IMR-90 (cell line): ENCODE measurements at regions not wholly inside any gene's neighbourhood (a gene's known extent, or its start where the extent isn't known, plus 50 kb on each side); places are given as distances from the start of the nearest gene placed in this dataset.

Source experiments
- ATAC-seq: fragments of 200-7000 bp; cut with Tn5 transposase; 2 replicates; pipeline ENCODE4 v1.9.1; 2020; ENCODE audit warnings: low read depth, mild to moderate bottlenecking, moderate library complexity
- BruUV-seq: library from RNA; stranded (reverse); fragments of 400-500 nt; replicated peaks from 2 replicates; lab custom pipeline; 2021; lab: Mats Ljungman, UMichigan
- CTCF ChIA-PET: fragments of 300-600 bp; formaldehyde crosslinking; extraction: SDS; loops from one replicate; lab custom pipeline; 2021; ENCODE audit warnings: antibody characterized with exemption; lab: Yijun Ruan, JAX
- POLR2A ChIA-PET: fragments of 300-600 bp; sonication (Branson Sonifier 250); formaldehyde crosslinking; loops from one replicate; lab custom pipeline; 2022; ENCODE audit warnings: antibody characterized with exemption; ENCODE audit not compliant: unreplicated experiment; lab: Charles Lee
- DNase-seq: peaks from one replicate; pipeline ENCODE4 v3.0.0; 2013
- H2AFZ ChIP-seq: replicated peaks from 2 replicates; pipeline ENCODE3; 2013; ENCODE audit warnings: low read length, mild to moderate bottlenecking; ENCODE audit not compliant: poor library complexity
- H2AK5ac ChIP-seq: 2 replicates; pipeline ENCODE4 v1.6.1; 2013; ENCODE audit warnings: low read depth, low read length, inconsistent platforms
- H2AK9ac ChIP-seq: replicated peaks from 2 replicates; pipeline ENCODE3; 2013; ENCODE audit warnings: mild to moderate bottlenecking, low read depth, low read length, moderate library complexity; ENCODE audit not compliant: poor library complexity
- H2BK120ac ChIP-seq: 2 replicates; pipeline ENCODE4 v1.6.1; 2013; ENCODE audit warnings: low read depth, low read length, inconsistent platforms
- H2BK15ac ChIP-seq: 3 replicates; pipeline ENCODE4 v1.6.1; 2013; ENCODE audit warnings: low read depth, low read length, inconsistent platforms
- H2BK20ac ChIP-seq: 2 replicates; pipeline ENCODE4 v1.6.1; 2013; ENCODE audit warnings: low read depth, mild to moderate bottlenecking, inconsistent platforms, low read length, moderate library complexity
- H2BK5ac ChIP-seq: 2 replicates; pipeline ENCODE4 v1.6.1; 2013; ENCODE audit warnings: mild to moderate bottlenecking, low read depth, low read length, inconsistent platforms; ENCODE audit not compliant: poor library complexity, severe bottlenecking
- H3K14ac ChIP-seq: replicated peaks from 2 replicates; pipeline ENCODE4 v1.6.1; 2013; ENCODE audit warnings: low read depth, low read length, inconsistent platforms
- H3K18ac ChIP-seq: 2 replicates; pipeline ENCODE4 v1.6.1; 2013; ENCODE audit warnings: low read depth, low read length, control low read depth
- H3K23ac ChIP-seq: 2 replicates; pipeline ENCODE4 v1.6.1; 2013; ENCODE audit warnings: low read depth, low read length, inconsistent platforms
- H3K27ac ChIP-seq: 2 replicates; pipeline ENCODE4 v1.5.1; 2013; ENCODE audit warnings: mild to moderate bottlenecking, control low read depth, low read length; ENCODE audit not compliant: insufficient read depth
- H3K27me3 ChIP-seq: 2 replicates; pipeline ENCODE4 v1.6.1; 2013; ENCODE audit warnings: low read length; ENCODE audit not compliant: control insufficient read depth, insufficient read depth
- H3K36me3 ChIP-seq: 2 replicates; pipeline ENCODE4 v1.6.1; 2013; ENCODE audit warnings: low read length, mixed read lengths; ENCODE audit not compliant: control insufficient read depth, insufficient read depth
- H3K4ac ChIP-seq: 2 replicates; pipeline ENCODE4 v1.6.1; 2013; ENCODE audit warnings: low read depth, low read length, inconsistent platforms
- H3K4me1 ChIP-seq: 2 replicates; pipeline ENCODE4 v1.6.1; 2013; ENCODE audit warnings: low read length, mixed read lengths; ENCODE audit not compliant: control insufficient read depth, insufficient read depth
- H3K4me2 ChIP-seq: 2 replicates; pipeline ENCODE4 v1.6.1; 2013; ENCODE audit warnings: low read depth, mild to moderate bottlenecking, control low read depth, low read length, moderate library complexity
- H3K4me3 ChIP-seq: 2 replicates; pipeline ENCODE4 v1.5.1; 2013; ENCODE audit warnings: low read depth, mild to moderate bottlenecking, control low read depth, low read length, moderate library complexity; ENCODE audit not compliant: insufficient read depth
- H3K56ac ChIP-seq: 2 replicates; pipeline ENCODE4 v1.6.1; 2013; ENCODE audit warnings: low read length, inconsistent platforms; ENCODE audit not compliant: insufficient read depth; ENCODE audit errors: extremely low read depth
- H3K79me1 ChIP-seq, 2 experiments: 2 replicates each; pipeline ENCODE4 v1.6.1; 2013; ENCODE audit warnings: low read length in 2 of 2, inconsistent platforms in 1 of 2, low read depth in 1 of 2
- H3K9ac ChIP-seq: 2 replicates; pipeline ENCODE4 v1.6.1; 2013; ENCODE audit warnings: low read depth, low read length, control low read depth
- H3K9me1 ChIP-seq: 2 replicates; pipeline ENCODE4 v1.6.1; 2013; ENCODE audit warnings: low read length, inconsistent platforms; ENCODE audit not compliant: insufficient read depth
- H3K9me3 ChIP-seq: 2 replicates; pipeline ENCODE4 v1.6.1; 2013; ENCODE audit warnings: low read length; ENCODE audit not compliant: control insufficient read depth, insufficient read depth
- H4K20me1 ChIP-seq: 2 replicates; pipeline ENCODE4 v1.6.1; 2013; ENCODE audit warnings: low read length, inconsistent platforms; ENCODE audit not compliant: insufficient read depth
- H4K5ac ChIP-seq: 2 replicates; pipeline ENCODE4 v1.6.1; 2013; ENCODE audit warnings: mild to moderate bottlenecking, low read depth, low read length, control low read depth
- H4K8ac ChIP-seq, 2 experiments: 2 replicates each; pipeline ENCODE4 v1.6.1; 2013; ENCODE audit warnings: low read depth in 2 of 2, low read length in 2 of 2, control low read depth in 1 of 2, inconsistent platforms in 1 of 2
- H4K91ac ChIP-seq: 2 replicates; pipeline ENCODE4 v1.6.1; 2013; ENCODE audit warnings: low read depth, low read length, inconsistent platforms; ENCODE audit not compliant: insufficient read depth
- CTCF ChIP-seq: conservative IDR thresholded peaks from 2 replicates; pipeline ENCODE4 v1.5.1; 2012; ENCODE audit warnings: mild to moderate bottlenecking, low read depth, low read length, improper control_type of control experiment
- MAFK ChIP-seq: IDR thresholded peaks from 2 replicates; pipeline ENCODE4 v1.6.1; 2012; ENCODE audit warnings: low read depth, low read length, improper control_type of control experiment
- MAZ ChIP-seq: IDR thresholded peaks from 2 replicates; pipeline ENCODE4 v1.6.1; 2012; ENCODE audit warnings: low read depth, mild to moderate bottlenecking, low read length, improper control_type of control experiment, moderate library complexity, borderline replicate concordance
- NFE2L2 ChIP-seq: fragments of 150-350 bp; IDR thresholded peaks from 2 replicates; pipeline ENCODE4 v1.6.1; 2016; ENCODE audit warnings: low read depth, mild to moderate bottlenecking, low read length
- SMC3 ChIP-seq: fragments of 150-350 bp; IDR thresholded peaks from 2 replicates; pipeline ENCODE4 v1.6.1; 2016; ENCODE audit warnings: low read depth, mild to moderate bottlenecking, antibody characterized with exemption, low read length, moderate library complexity
- WGBS, 2 experiments: methylation state at CpG; one replicate each; pipeline versions ENCODE4 v1.1.5 to v1.1.7; 2013; ENCODE audit warnings: missing lambda C conversion rate in 2 of 2; ENCODE audit not compliant: insufficient read length in 1 of 2; ENCODE audit errors: extremely low coverage in 2 of 2; 5-methylcytosine and 5-hydroxymethylcytosine counted together
- dilution Hi-C: fragments of 300-500 bp; cut with HindIII; formaldehyde crosslinking; loops from one replicate; pipeline ENCODE4 v1.14.3; 2018; ENCODE audit warnings: low sequenced_read_pairs; ENCODE audit not compliant: unreplicated experiment
- in situ Hi-C: fragments of 300-500 bp; cut with MboI; formaldehyde crosslinking; loops from 3 replicates; pipeline ENCODE4 v1.14.3; 2019; ENCODE audit warnings: low sequenced_read_pairs, inconsistent platforms, mixed read lengths
- intact Hi-C: fragments of 100-400 bp; cut with micrococcal nuclease; formaldehyde crosslinking; loops from 2 replicates; pipeline ENCODE4 v1.10.0; 2022
- TF ChIP-seq, protein P1 (sequence below): fragments of 150-350 bp; IDR thresholded peaks from 2 replicates; pipeline ENCODE4 v1.6.1; 2016; ENCODE audit warnings: low read depth, mild to moderate bottlenecking, low read length, moderate library complexity, borderline replicate concordance

- H3K14ac ChIP-seq: no peak overlapping the region
- H2BK20ac ChIP-seq: no peak overlapping the region
- in situ Hi-C loops: loop anchor here (10.0 to 25.0 kb wide), 2 partner anchors 1022 to 1339 kb away; partner anchors contain the start of gene GRIN2A
- POLR2A ChIA-PET: no interaction called here
- no peak overlapping the region for H2AK5ac ChIP-seq
- no peaks in the 10 kb centered on the region for H3K9me1 ChIP-seq
- no peak overlapping the region for H3K4me3 ChIP-seq
- no TSS peak for BruUV-seq
- DNase-seq (no peak), ATAC-seq (no peak)
- H3K9me3 ChIP-seq: no peaks in the 10 kb centered on the region
- no peak overlapping the region for H3K18ac ChIP-seq
- H2AFZ ChIP-seq: peak overlapping the region; percentile 58
- H3K9ac ChIP-seq: no peak overlapping the region
- no peak overlapping the region for H3K4ac ChIP-seq
- no peak overlapping the region for H4K8ac ChIP-seq
- no peaks in the 10 kb centered on the region for H3K36me3 ChIP-seq
- no peaks in the 10 kb centered on the region for H3K4me1 ChIP-seq
- no peak overlapping the region for H2AK9ac ChIP-seq
- dilution Hi-C loops: no loop called here
- no peak overlapping the region for H4K91ac ChIP-seq
- H2BK5ac ChIP-seq: no peak overlapping the region
- no peak overlapping the region for H2BK120ac ChIP-seq
- no peak overlapping the region for H3K23ac ChIP-seq
- no peak overlapping the region for H3K27ac ChIP-seq
- no peak overlapping the region for H3K56ac ChIP-seq
- H3K27me3 ChIP-seq: no peaks in the 10 kb centered on the region; the same call in 1 of the 2 replicates
- intact Hi-C loops: no loop called here
- no peaks in the 10 kb centered on the region for H3K79me1 ChIP-seq
- CTCF ChIA-PET: interaction anchor here (0.7 kb wide), 1 partner anchor 1571 kb away, joined by 3 read pairs; no protein-coding TSS in a partner anchor
- H3K4me2 ChIP-seq: no peak overlapping the region
- H4K5ac ChIP-seq: no peak overlapping the region
- no peaks in the 10 kb centered on the region for H4K20me1 ChIP-seq
- no peak overlapping the region for H2BK15ac ChIP-seq
- 16% methylated on average over 4 of the region's 10 CpGs; no CpG with 5 or more reads in 1 of the 2 experiments for WGBS, 2 experiments
- no peak for TF ChIP-seq CTCF
- no peak for TF ChIP-seq MAZ
- no peak for TF ChIP-seq NFE2L2
- no peak for TF ChIP-seq SMC3
- peak; percentile 59; the same call in 1 of the 2 replicates for TF ChIP-seq MAFK
- TF ChIP-seq, protein P1, sequence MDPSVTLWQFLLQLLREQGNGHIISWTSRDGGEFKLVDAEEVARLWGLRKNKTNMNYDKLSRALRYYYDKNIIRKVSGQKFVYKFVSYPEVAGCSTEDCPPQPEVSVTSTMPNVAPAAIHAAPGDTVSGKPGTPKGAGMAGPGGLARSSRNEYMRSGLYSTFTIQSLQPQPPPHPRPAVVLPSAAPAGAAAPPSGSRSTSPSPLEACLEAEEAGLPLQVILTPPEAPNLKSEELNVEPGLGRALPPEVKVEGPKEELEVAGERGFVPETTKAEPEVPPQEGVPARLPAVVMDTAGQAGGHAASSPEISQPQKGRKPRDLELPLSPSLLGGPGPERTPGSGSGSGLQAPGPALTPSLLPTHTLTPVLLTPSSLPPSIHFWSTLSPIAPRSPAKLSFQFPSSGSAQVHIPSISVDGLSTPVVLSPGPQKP: no peak
Observed at GRCh38 chr16:9165681-9166080, 74.2 kb downstream of the HAPSTR1 start.
